ENCODE measurements at regions not wholly inside any gene's neighbourhood (a gene's known extent, or its start where the extent isn't known, plus 50 kb on each side); places are given as distances from the start of the nearest gene placed in this dataset.

DNA sequence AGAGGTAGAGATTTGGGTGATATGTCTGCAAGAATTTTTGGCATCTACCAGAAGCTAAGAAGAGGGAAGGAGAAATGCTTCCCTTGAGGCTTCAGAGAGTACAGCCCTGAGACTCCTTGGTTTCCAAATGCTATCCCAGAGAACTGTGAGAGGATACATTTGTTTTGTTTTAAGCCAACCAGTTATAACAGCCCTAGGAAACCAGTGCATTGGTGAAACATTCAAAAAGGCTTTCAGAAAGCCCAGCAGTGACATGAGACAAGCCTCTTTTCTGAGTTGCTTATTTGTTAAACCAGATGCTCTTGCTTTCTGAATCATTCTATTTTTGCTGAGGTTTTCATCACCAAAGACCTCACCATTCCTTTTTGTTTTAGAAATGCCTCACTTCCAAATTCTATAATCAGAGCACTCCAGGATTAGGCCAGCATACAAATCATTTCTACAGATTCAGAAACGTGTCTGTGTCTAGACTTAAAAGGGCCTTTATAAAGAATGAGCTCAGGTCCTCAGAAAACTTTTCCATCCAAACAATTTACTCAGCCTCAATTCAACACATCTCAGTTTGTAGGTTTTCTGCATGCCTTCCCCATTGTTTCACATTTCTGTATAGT, 1617.8 kb upstream of the FLRT2 start:
- no peak overlapping the region for H2AFZ ChIP-seq (ENCODE audit: low read depth, low read length)
- no peak overlapping the region for H3K4me2 ChIP-seq (ENCODE audit: insufficient read depth, low read length)
- intact Hi-C loops (cut with micrococcal nuclease) = no loop called here
- no TSS peak for BruUV-seq (replicated peaks)
- H3K27ac ChIP-seq (ENCODE audit: insufficient read depth, low read depth, low read length) = no peak overlapping the region
- POLR2A ChIA-PET = no interaction called here
- H3K4me3 ChIP-seq (replicated peaks in 1 of 3; ENCODE audit: insufficient read depth in 1 of 3, low read depth in 1 of 3, low read length in 3 of 3) = no peak overlapping the region
- no peak overlapping the region for H3K9ac ChIP-seq (replicated peaks; ENCODE audit: extremely low read depth, insufficient read depth, low read length)
- CTCF ChIA-PET = interaction anchor here (3.0 kb wide), 1 partner anchor 10 kb away, joined by 11 read pairs; no protein-coding TSS in a partner anchor
- H3K9me3 ChIP-seq (replicated peaks; ENCODE audit: control insufficient read depth, insufficient read depth, low read length) = no peaks in the 10 kb centered on the region
- no peak for FAIRE-seq
- no peaks in the 10 kb centered on the region for H3K9me1 ChIP-seq (replicated peaks; ENCODE audit: control insufficient read depth, extremely low read depth, insufficient read depth, low read length)
- H4K20me1 ChIP-seq (replicated peaks; ENCODE audit: control insufficient read depth, extremely low read depth, insufficient read depth, low read length) = no peaks in the 10 kb centered on the region
- DNase-seq (ENCODE audit: low read depth, low spot score) = no peak
- no peaks in the 10 kb centered on the region for H3K27me3 ChIP-seq (ENCODE audit: control insufficient read depth in 2 of 2, insufficient read depth in 2 of 2, low read length in 2 of 2)
- no peaks in the 10 kb centered on the region for H3K4me1 ChIP-seq (ENCODE audit: control insufficient read depth, extremely low read depth, insufficient read depth, low read length)
- no peaks in the 10 kb centered on the region for H3K36me3 ChIP-seq (ENCODE audit: control insufficient read depth in 2 of 2, extremely low read depth in 1 of 2, insufficient read depth in 2 of 2, low read length in 2 of 2)
- dilution Hi-C loops (cut with MboI; ENCODE audit: extremely low pct_ligation_motif_present, low sequenced_read_pairs) = no loop called here
- no peaks in the 10 kb centered on the region for H3K79me2 ChIP-seq (ENCODE audit: control insufficient read depth, insufficient read depth, low read length)
- TF ChIP-seq POLR2A (IDR thresholded peaks at IDR 0.05; ENCODE audit: low read depth, low read length) = no peak
- TF ChIP-seq MYC (IDR thresholded peaks at IDR 0.05; ENCODE audit: low read depth, low read length) = no peak
- TF ChIP-seq JUN (IDR thresholded peaks at IDR 0.05; ENCODE audit: borderline replicate concordance, insufficient read depth, insufficient read length, low read depth) = no peak
- TF ChIP-seq GATA2 (IDR thresholded peaks at IDR 0.05; ENCODE audit: insufficient read depth, insufficient read length, low read depth, low read length) = no peak
- no peak for TF ChIP-seq FOS (IDR thresholded peaks at IDR 0.05; ENCODE audit: borderline replicate concordance, insufficient read depth, low read length)
- TF ChIP-seq, protein P1, sequence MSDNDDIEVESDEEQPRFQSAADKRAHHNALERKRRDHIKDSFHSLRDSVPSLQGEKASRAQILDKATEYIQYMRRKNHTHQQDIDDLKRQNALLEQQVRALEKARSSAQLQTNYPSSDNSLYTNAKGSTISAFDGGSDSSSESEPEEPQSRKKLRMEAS (IDR thresholded peaks at IDR 0.05; ENCODE audit: insufficient read depth, insufficient read length) = no peak
- TF ChIP-seq POLR2AphosphoS5 (IDR thresholded peaks at IDR 0.05; ENCODE audit: insufficient read depth, low read depth, low read length) = no peak
- TF ChIP-seq EZH2 (IDR thresholded peaks at IDR 0.05; ENCODE audit: borderline replicate concordance, low read depth, low read length, severe bottlenecking) = no peak
- TF ChIP-seq, protein P2, sequence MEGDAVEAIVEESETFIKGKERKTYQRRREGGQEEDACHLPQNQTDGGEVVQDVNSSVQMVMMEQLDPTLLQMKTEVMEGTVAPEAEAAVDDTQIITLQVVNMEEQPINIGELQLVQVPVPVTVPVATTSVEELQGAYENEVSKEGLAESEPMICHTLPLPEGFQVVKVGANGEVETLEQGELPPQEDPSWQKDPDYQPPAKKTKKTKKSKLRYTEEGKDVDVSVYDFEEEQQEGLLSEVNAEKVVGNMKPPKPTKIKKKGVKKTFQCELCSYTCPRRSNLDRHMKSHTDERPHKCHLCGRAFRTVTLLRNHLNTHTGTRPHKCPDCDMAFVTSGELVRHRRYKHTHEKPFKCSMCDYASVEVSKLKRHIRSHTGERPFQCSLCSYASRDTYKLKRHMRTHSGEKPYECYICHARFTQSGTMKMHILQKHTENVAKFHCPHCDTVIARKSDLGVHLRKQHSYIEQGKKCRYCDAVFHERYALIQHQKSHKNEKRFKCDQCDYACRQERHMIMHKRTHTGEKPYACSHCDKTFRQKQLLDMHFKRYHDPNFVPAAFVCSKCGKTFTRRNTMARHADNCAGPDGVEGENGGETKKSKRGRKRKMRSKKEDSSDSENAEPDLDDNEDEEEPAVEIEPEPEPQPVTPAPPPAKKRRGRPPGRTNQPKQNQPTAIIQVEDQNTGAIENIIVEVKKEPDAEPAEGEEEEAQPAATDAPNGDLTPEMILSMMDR (IDR thresholded peaks at IDR 0.05; ENCODE audit: extremely low read depth in 1 of 2, insufficient read depth in 1 of 2, low read depth in 1 of 2, low read length in 2 of 2) = no peak
